Esophagus squamous epithelium (tissue), 5 donors: ENCODE measurements at regions not wholly inside any gene's neighbourhood (a gene's known extent, or its start where the extent isn't known, plus 50 kb on each side); places are given as distances from the start of the nearest gene placed in this dataset.

ENCODE experiments used
- DNase-seq: peaks from one replicate; lab custom pipeline; 2025; lab: John Stamatoyannopoulos, UW
- H3K27ac ChIP-seq, 4 donors: fragments of 200-600 bp; sonication (generic); one replicate each; pipeline ENCODE4 v1.5.1; 2016 to 2019; ENCODE audit warnings: mild to moderate bottlenecking in 1 of 4
- H3K27me3 ChIP-seq, 4 donors: fragments of 200-600 bp; sonication (generic); 1 replicate in 3 of 4; 2 replicates in 1 of 4; pipeline versions ENCODE4 v1.5.1 to v1.6.0; 2017 to 2021; ENCODE audit warnings: antibody characterized with exemption in 1 of 4
- H3K36me3 ChIP-seq, 3 donors: fragments of 200-600 bp; sonication (generic); one replicate each; pipeline ENCODE4 v1.5.1; 2016 to 2019
- H3K4me1 ChIP-seq, 3 donors: fragments of 200-600 bp; sonication (generic); one replicate each; pipeline ENCODE4 v1.5.1; 2017 to 2019
- H3K4me3 ChIP-seq, 4 donors: fragments of 200-600 bp; sonication (generic); 1 replicate in 3 of 4; 2 replicates in 1 of 4; pipeline ENCODE4 v1.5.1; 2016 to 2019; ENCODE audit warnings: mild to moderate bottlenecking in 2 of 4, moderate library complexity in 1 of 4
- H3K9me3 ChIP-seq, 3 donors: fragments of 200-600 bp; sonication (generic); one replicate each; pipeline ENCODE4 v1.5.1; 2016 to 2019
- POLR2A ChIP-seq, 4 donors: fragments of 450-650 bp; IDR thresholded peaks; one replicate each; pipeline ENCODE4 v1.6.1; 2017; ENCODE audit warnings: antibody characterized with exemption in 4 of 4, mild to moderate bottlenecking in 4 of 4, moderate library complexity in 3 of 4
- whole genome bisulfite sequencing, 2 donors: methylation state at CpG; one replicate each; pipeline ENCODE4 v1.1.5; 2018; 5-methylcytosine and 5-hydroxymethylcytosine counted together
- intact Hi-C: fragments of 100-400 bp; cut with DNase I; formaldehyde crosslinking; loops from one replicate; pipeline ENCODE4 v1.15.0; 2022
- TF ChIP-seq, protein P1 (sequence below), 6 experiments: fragments of 450-650 bp in 4 of 6; fragments of 200-600 bp in 2 of 6; sonication (generic) in 2 of 6; IDR thresholded peaks; one replicate each; pipeline ENCODE4 v1.5.1; 2016 to 2019; ENCODE audit warnings: antibody characterized with exemption in 6 of 6, mild to moderate bottlenecking in 4 of 6, moderate library complexity in 4 of 6
- donor health status: DM: yes; HTN: yes; CAD: no.

DNA sequence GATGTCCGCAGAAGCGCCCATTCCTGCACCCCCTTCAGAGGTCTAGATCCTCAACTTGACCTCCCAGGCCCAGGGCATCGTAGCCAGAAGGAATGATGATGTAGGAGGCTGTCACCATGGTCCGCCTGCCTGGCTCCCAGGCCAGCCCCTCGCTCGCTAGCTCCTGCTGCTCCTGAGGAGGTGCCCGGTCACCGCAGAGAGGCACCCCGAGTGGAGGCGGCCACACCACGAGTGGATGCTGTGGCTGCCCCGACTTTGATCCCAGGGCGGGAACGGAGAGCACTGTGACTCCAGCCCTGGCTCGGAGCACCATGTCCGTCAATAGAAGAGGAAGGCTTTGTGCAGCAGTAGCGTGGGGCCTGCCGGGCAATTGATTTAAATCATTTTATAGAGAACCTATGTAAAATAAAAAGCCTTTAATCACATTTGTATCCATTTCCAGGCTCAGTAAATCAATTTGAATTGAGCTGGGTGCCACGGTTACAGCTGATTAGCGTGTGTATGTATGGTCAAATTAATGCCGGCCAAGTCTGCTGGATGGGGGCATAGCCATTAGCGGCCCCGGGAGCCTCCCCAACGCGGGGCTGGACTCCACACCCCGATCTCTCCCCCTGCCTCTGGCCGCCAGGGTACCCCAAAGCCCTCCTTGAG is 122.6 kb upstream of the GSE1 start:
- H3K9me3 ChIP-seq = no peaks in the 10 kb centered on the region
- no peak overlapping the region for H3K27ac ChIP-seq
- H3K36me3 ChIP-seq = no peaks in the 10 kb centered on the region
- TF ChIP-seq POLR2A (IDR thresholded peaks at IDR 0.05) = no peak
- TF ChIP-seq, protein P1, sequence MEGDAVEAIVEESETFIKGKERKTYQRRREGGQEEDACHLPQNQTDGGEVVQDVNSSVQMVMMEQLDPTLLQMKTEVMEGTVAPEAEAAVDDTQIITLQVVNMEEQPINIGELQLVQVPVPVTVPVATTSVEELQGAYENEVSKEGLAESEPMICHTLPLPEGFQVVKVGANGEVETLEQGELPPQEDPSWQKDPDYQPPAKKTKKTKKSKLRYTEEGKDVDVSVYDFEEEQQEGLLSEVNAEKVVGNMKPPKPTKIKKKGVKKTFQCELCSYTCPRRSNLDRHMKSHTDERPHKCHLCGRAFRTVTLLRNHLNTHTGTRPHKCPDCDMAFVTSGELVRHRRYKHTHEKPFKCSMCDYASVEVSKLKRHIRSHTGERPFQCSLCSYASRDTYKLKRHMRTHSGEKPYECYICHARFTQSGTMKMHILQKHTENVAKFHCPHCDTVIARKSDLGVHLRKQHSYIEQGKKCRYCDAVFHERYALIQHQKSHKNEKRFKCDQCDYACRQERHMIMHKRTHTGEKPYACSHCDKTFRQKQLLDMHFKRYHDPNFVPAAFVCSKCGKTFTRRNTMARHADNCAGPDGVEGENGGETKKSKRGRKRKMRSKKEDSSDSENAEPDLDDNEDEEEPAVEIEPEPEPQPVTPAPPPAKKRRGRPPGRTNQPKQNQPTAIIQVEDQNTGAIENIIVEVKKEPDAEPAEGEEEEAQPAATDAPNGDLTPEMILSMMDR (IDR thresholded peaks at IDR 0.05) = no peak
- DNase-seq = no peak
- peaks cover 18 to 24% (median 18%) of the 10 kb centered on the region in 3 donors for H3K4me1 ChIP-seq
- intact Hi-C loops = no loop called here
- H3K27me3 ChIP-seq = no peaks in the 10 kb centered on the region
- WGBS, 2 donors = 92 to 93% methylated on average over 11 to 12 of the region's 27 CpGs
- H3K4me3 ChIP-seq = no peak overlapping the region

DNA sequence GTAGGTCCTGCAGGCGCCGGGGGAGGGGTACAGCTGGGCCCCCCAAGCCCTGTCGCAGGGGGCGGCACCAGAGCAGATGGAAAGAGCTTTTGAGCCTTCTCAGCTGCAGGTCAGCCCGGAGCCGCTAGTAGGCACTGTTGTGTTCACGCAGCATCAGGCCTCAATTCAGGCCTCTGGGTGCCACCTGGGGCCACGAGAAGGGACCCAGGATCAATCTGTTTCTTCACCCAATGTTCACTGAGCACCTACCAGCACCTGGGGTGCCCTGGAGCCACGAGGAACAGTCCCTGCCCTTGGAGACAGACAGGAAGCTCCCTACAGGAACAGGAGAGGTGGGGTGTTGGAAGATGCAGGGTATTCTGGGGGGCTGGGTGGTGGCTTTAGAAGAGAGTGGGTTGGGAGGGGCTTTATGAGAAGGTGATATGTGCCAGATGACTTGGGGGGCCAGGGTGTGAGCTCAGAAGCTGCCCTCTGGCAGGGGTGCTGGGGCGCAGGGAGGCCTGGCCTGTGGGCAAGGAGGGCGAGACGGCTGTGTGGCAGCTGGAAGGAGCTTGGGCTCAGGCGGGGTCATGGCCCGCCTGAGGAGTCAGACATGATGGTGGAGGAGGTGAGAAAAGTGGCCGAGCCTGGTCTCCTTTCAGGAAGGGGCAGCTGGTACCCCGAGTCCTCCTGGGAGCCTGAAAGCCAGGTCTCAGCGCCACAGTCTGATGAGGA is 121.9 kb upstream of the GSE1 start:
- no peak for TF ChIP-seq POLR2A (IDR thresholded peaks at IDR 0.05)
- TF ChIP-seq, protein P1 (IDR thresholded peaks at IDR 0.05) = peak in 4 of 6 experiments; percentile 19 to 53 (median 32)
- no peak for DNase-seq
- Histone ChIP-seq H3K4me3 (no peak overlapping the region), H3K4me1 (peaks cover 18 to 24% (median 18%) of the 10 kb centered on the region in 3 donors), H3K36me3 (no peaks in the 10 kb centered on the region), H3K9me3 (no peaks in the 10 kb centered on the region), H3K27ac (no peak overlapping the region), H3K27me3 (no peaks in the 10 kb centered on the region)
- WGBS, 2 donors = 76 to 100% methylated on average over 2 to 9 of the region's 17 CpGs
- intact Hi-C loops = no loop called here

DNA sequence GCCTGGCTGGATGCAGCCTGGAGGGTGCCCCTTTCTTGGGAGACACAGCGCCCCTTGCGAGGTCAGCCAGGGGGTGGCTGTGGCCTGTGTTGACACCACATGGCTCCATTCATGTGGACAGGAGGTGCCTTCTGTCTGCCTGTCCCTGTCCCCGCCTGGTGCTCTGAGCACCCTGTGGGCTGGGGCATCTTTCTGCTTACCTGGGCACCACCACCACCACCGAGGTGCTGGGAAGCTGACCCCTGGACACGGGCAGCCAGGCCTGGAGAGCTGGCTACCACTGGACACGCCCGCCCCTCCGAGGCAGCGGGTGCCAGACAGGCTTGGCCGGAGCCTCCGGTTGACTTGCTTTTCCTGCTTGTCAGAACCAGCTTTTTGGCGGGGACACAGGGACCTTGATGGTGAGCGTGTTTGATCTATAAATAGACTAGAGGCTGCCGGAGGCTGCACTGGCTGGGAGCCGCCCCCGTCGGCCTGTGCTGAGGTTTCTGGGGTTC is 121.3 kb upstream of the GSE1 start:
- Histone ChIP-seq H3K4me3 (no peak overlapping the region), H3K9me3 (no peaks in the 10 kb centered on the region), H3K27ac (peak overlapping the region in 1 of 4 donors; percentile 4), H3K27me3 (no peaks in the 10 kb centered on the region), H3K36me3 (no peaks in the 10 kb centered on the region), H3K4me1 (peaks cover 18 to 24% (median 18%) of the 10 kb centered on the region in 3 donors)
- WGBS, 2 donors = 8% methylated on average over 5 of the region's 17 CpGs; no CpG with 5 or more reads in 1 of the 2 donors
- DNase-seq = no peak
- intact Hi-C loops = no loop called here
- TF ChIP-seq, protein P1 (IDR thresholded peaks at IDR 0.05) = no peak
- TF ChIP-seq POLR2A (IDR thresholded peaks at IDR 0.05) = no peak

DNA sequence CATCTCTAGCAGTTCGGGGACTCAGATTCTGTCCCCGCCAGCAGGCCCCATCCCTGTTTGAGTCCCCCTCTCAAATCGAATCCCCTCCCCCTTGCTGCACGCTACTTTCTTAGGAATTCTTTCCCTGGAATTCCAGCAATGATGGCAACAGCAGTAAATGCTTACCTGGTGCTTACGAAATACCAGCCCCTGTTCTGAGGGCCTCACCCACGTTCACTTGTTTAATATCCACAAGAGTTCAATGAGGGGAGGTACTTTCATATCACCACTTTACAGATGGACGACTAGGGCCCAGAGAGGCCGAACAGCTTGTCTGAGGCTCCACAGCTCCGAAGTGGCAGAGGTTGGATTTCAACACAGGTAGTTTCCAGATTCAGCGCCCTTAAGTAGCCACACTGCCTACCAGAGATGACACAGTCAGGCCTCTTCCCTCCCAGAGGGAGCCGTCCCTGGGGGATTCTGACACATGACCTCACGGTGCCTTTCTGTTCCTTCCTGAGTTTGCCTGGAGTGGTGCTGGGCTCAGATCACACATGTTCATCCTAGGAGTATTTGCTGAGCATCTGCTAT is 120.7 kb upstream of the GSE1 start:
- Histone ChIP-seq H3K4me3 (no peak overlapping the region), H3K9me3 (no peaks in the 10 kb centered on the region), H3K36me3 (no peaks in the 10 kb centered on the region), H3K27ac (peak overlapping the region in 1 of 4 donors; percentile 4), H3K27me3 (no peaks in the 10 kb centered on the region), H3K4me1 (peaks cover 18 to 24% (median 18%) of the 10 kb centered on the region in 3 donors)
- DNase-seq = no peak
- intact Hi-C loops = no loop called here
- TF ChIP-seq, protein P1 (IDR thresholded peaks at IDR 0.05) = no peak
- TF ChIP-seq POLR2A (IDR thresholded peaks at IDR 0.05) = no peak
- WGBS, 2 donors = 54% methylated on average over 10 of the region's 12 CpGs; no CpG with 5 or more reads in 1 of the 2 donors
